Brain microvascular endothelial cell (primary cell): ENCODE measurements at regions not wholly inside any gene's neighbourhood (a gene's known extent, or its start where the extent isn't known, plus 50 kb on each side); places are given as distances from the start of the nearest gene placed in this dataset.
"Not testable (repeated sequence)": the region's sequence is repeated elsewhere in the genome, so short reads cannot be mapped to it uniquely, and the experiment has no call there.

ENCODE experiments used
- DNase-seq: peaks from one replicate; pipeline ENCODE4 v3.0.0-alpha.2; 2020
- H3K27ac ChIP-seq: fragments of 250-450 bp; sonication (Bioruptor Pico); 2 replicates; pipeline ENCODE4 v1.5.1; 2020; ENCODE audit warnings: mild to moderate bottlenecking, moderate library complexity
- H3K27me3 ChIP-seq: fragments of 250-450 bp; sonication (Bioruptor Pico); replicated peaks from 2 replicates; pipeline ENCODE4 v1.5.1; 2020; ENCODE audit warnings: mild to moderate bottlenecking
- H3K36me3 ChIP-seq: fragments of 250-450 bp; sonication (Bioruptor Pico); replicated peaks from 2 replicates; pipeline ENCODE4 v1.5.1; 2020; ENCODE audit warnings: mild to moderate bottlenecking
- H3K4me3 ChIP-seq: 2 replicates; pipeline ENCODE4 v1.5.1; 2011; ENCODE audit warnings: low read depth, mild to moderate bottlenecking, control low read depth, low read length, moderate library complexity
- CTCF ChIP-seq: IDR thresholded peaks from 2 replicates; pipeline ENCODE4 v1.5.1; 2011; ENCODE audit warnings: low read depth, mild to moderate bottlenecking, moderate library complexity, low read length, control low read depth, inconsistent platforms; ENCODE audit errors: missing control alignments
- in situ Hi-C: cut with HindIII; loops from 2 replicates; pipeline ENCODE4 v1.10.0; 2017; ENCODE audit warnings: low sequenced_read_pairs, low pct_ligation_motif_present

- H3K27me3 ChIP-seq: no peaks in the 10 kb centered on the region
- H3K36me3 ChIP-seq: no peaks in the 10 kb centered on the region
- in situ Hi-C loops: no loop called here
- no peak for DNase-seq
- H3K27ac ChIP-seq: no peak overlapping the region
- H3K4me3 ChIP-seq: no peak overlapping the region
- no peak for TF ChIP-seq CTCF
Observed at GRCh38 chr11:127962416-127962815, 624.9 kb downstream of the ETS1 start.

DNA sequence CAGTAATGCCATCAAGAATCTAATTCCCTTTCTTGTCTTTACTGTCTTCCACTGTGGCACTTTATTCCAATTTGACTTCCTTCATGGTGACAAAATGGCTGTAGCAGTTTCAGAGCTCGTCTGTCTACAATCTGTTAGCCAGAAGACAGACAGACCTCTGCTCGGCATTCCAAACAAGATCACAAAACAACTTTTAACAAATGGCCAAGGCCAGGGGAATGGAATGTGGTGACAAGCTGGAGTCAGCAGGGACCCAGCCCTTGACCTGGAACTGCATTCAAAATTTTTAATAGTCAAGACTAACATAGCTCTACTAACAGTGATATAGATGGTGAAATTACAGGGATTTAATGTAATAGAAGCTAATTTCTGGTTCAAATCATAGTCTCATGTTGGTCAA, 637.2 kb downstream of the ETS1 start:
- no peak overlapping the region for H3K4me3 ChIP-seq
- in situ Hi-C loops: no loop called here
- no peaks in the 10 kb centered on the region for H3K27me3 ChIP-seq
- DNase-seq: no peak
- TF ChIP-seq CTCF: no peak
- no peak overlapping the region for H3K27ac ChIP-seq
- no peaks in the 10 kb centered on the region for H3K36me3 ChIP-seq

DNA sequence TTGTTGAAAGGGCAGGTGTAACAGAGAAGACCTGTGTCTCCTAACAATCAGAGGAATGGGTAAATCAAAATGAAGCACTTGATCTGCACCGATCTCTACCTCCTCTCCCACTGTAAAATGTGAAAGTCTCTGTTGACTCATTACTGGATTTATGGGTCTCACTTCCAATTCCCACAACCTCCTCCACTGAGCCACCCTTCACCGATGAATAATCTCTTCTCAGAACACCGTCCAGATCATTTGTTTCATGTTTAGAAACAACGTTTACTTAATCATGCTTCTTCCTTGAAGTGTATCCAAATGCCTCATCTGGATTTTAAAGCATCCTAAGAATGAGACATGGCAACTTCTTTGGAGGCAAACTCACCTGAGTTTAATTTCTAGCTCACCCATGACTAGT, 643.6 kb downstream of the ETS1 start:
- no peaks in the 10 kb centered on the region for H3K36me3 ChIP-seq
- in situ Hi-C loops: no loop called here
- no peak overlapping the region for H3K4me3 ChIP-seq
- no peak overlapping the region for H3K27ac ChIP-seq
- DNase-seq: no peak
- H3K27me3 ChIP-seq: no peaks in the 10 kb centered on the region
- no peak for TF ChIP-seq CTCF

- no peaks in the 10 kb centered on the region for H3K27me3 ChIP-seq
- in situ Hi-C loops: no loop called here
- DNase-seq: no peak
- H3K36me3 ChIP-seq: no peaks in the 10 kb centered on the region
- no peak overlapping the region for H3K4me3 ChIP-seq
- no peak overlapping the region for H3K27ac ChIP-seq
- no peak for TF ChIP-seq CTCF
Observed at GRCh38 chr11:127943152-127943551, 644.2 kb downstream of the ETS1 start.

DNA sequence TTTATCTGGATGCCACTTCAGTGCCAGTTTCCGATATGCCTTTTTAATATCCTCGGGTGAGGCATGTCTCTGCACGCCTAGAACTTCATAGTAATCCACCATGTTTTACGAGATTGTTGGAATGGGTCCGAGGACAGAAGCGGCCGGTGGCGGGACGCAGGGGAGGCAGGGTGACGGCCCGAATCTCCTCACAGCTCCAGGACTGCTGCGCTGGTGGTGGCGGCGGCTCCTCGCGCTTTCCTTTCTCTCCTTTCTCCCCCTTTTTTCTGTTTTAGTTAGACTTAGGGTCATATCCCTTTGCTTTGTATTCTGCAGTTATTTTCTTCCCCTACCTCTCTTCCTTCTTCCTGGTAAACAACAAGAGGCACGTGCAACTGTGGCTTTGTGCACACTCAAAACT, 645.8 kb downstream of the ETS1 start:
- in situ Hi-C loops, DNase-seq, H3K36me3 ChIP-seq, H3K27ac ChIP-seq, H3K4me3 ChIP-seq, H3K27me3 ChIP-seq: not testable (repeated sequence)

GRCh38 chr11:127939000-127939399, 648.4 kb downstream of the ETS1 start:
- Histone ChIP-seq H3K27ac (no peak overlapping the region), H3K4me3 (no peak overlapping the region), H3K27me3 (no peaks in the 10 kb centered on the region), H3K36me3 (no peaks in the 10 kb centered on the region)
- TF ChIP-seq CTCF: no peak
- no peak for DNase-seq
- in situ Hi-C loops: no loop called here
